Pons (tissue), 1 donor: ENCODE measurements at regions not wholly inside any gene's neighbourhood (a gene's known extent, or its start where the extent isn't known, plus 50 kb on each side); places are given as distances from the start of the nearest gene placed in this dataset.

Source experiments
- DNase-seq: peaks from one replicate; pipeline ENCODE4 v3.0.0-alpha.2; 2016; ENCODE audit warnings: low spot score

- DNase-seq = no peak
Observed at GRCh38 chr10:43972976-43973647, 324.4 kb upstream of the ZNF32 start.

DNA sequence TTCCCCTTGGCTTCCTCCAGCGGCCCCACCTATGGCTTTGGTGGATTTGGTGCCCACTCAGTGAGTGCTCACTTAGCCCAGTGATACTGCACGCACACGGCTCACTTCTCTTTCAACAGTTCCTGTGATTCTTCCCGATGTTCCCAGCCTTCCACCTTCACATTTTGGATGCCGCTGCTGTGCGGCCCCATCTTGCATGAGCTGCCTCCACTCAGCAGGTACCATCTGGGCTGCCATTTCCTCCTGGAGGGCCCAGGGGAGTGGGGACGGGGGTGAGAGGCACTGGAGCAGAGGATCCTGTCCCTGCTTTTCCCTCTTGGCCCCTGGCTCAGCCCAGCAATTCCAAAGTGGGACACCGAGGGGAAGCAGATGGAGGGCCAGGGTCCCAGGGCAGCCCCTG lies 323.3 kb upstream of the ZNF32 start:
- no peak for DNase-seq

GRCh38 chr10:43971306-43971705 lies 322.6 kb upstream of the ZNF32 start:
- DNase-seq = no peak

DNA sequence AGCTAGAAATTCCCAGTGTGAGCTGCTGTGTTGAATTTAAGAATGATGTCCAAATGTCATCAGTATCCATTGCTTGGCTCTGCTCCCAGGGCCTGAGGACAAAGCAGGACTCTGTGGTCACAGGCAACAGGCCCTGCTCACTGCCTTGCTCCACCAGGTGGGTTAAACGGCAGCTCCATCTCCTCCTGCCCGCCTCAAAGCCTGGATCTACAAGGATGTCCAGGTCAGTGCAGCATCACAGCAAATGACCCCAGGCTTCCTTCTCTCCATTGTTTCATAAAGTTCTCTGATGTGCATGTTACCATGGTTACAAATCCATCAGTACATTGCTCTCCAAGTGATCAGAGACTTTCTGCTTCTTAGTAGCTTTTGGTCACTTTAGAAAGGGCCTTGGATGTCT lies 322.0 kb upstream of the ZNF32 start:
- peak; percentile 40 for DNase-seq

- DNase-seq = no peak
Observed at GRCh38 chr10:43970018-43970698, 321.5 kb upstream of the ZNF32 start.

GRCh38 chr10:43969506-43969905 lies 320.8 kb upstream of the ZNF32 start:
- DNase-seq = no peak

DNA sequence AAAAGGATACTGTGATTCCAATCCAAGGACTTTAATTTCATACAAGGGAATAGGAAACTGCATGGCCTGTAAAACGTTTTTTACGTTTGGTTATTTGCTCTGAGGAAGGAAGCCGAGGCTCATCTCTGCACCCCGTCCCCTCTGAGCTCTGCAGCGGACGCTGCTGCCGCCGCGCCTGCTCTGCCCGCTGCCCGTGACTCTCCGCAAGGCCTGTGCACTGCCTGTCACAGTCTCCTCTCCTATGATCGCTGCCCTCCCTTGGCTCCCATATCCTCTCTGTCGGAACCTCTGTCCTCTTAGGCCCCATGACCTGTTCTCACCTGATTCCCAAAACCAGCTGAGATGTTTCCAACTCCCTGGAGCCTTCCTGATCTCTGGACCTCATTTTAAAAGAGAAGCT lies 320.3 kb upstream of the ZNF32 start:
- no peak for DNase-seq

DNA sequence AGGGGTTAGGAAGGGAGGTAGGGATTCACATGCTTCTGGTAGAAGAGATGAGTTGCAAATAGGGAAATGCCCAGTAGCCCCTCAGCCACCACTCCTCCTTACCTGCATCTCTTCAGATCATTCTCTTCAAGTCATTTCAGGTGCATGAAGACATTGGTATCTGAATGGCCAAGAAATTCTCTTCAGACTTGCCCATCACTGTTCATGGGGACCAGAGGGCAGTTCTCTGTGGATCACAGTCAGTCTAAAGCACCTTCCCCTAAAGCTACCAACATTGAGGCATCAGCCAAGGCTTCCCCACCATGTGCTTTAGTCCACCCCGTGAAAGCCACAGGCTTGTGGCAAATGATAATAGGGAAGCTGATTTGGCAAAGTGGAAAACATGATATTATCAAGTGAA lies 319.4 kb upstream of the ZNF32 start:
- DNase-seq = no peak

DNA sequence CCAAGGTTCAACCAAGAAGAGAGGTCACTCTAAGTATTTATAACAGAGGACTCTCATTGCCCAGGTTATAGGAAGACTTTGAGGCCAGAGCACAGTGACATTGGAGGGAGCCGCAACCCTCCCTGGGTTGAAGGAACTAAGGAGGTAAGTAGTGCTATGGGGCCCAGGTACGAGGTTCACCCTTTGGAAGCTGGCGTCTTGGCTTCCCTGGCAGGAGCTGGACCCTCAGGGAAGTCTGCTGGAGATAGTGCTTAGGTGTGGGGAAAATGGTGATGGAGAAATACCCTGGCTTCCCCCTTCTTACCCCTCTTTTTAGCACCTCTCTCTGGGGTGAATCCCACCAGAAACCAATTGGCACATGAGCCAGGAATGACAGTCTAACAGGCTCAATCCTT lies 317.9 kb upstream of the ZNF32 start:
- no peak for DNase-seq

GRCh38 chr10:43965918-43966570 lies 317.4 kb upstream of the ZNF32 start:
- DNase-seq = no peak

- no peak for DNase-seq
Observed at GRCh38 chr10:43965033-43965917, 316.6 kb upstream of the ZNF32 start.

- no peak for DNase-seq
Observed at GRCh38 chr10:43964486-43964885, 315.8 kb upstream of the ZNF32 start.

DNA sequence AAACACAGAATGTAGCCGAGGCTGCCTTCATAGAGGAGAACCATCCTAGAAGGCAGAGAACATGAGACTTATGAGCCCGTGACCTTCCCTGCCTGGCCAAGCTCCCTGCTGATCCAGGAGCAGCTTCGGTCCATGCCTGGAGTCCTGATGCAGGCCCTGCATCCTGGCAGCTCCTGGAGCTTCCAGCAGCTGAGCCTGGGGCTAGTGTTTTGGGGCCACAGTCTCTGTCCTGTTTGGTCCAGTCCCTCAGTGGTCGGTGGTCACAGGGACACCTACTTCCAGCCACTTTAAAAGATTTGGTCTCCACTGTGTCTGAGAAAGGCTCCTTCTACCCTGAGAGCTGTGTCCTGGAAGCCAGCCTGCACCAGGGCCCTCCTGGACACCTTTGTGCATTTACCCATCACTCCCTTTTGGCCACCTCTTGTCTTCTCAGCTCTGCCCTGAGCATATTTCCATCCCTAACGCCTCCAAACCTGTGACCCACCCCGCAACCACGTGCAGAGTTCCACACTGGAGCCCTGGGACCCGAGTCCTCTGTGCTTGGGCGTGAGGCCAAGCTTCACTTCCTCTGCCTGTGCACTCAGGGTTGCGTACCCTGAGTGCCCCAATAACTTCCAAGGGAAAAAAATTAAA lies 315.2 kb upstream of the ZNF32 start:
- peak; percentile 13 for DNase-seq

DNA sequence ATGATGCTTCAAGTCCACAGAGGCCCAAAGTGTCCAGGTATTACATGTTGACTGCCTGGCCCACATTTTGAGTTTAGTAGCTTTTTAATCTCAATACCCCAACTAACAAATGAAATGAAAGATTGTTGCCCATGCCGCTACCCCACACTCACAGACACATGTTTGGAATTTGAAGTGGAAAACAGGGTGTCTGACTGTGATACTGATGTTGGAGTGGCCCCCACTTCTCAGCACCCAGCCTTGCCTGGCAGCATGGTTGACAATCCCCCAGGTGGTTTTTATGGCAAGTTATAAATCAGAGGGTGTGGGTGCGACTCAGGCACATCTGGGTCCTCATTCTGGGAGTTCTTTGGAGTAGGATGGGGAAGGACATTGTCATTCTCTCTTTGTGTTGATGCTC lies 314.7 kb upstream of the ZNF32 start:
- no peak for DNase-seq

GRCh38 chr10:43962346-43963191 lies 313.9 kb upstream of the ZNF32 start:
- no peak for DNase-seq

DNA sequence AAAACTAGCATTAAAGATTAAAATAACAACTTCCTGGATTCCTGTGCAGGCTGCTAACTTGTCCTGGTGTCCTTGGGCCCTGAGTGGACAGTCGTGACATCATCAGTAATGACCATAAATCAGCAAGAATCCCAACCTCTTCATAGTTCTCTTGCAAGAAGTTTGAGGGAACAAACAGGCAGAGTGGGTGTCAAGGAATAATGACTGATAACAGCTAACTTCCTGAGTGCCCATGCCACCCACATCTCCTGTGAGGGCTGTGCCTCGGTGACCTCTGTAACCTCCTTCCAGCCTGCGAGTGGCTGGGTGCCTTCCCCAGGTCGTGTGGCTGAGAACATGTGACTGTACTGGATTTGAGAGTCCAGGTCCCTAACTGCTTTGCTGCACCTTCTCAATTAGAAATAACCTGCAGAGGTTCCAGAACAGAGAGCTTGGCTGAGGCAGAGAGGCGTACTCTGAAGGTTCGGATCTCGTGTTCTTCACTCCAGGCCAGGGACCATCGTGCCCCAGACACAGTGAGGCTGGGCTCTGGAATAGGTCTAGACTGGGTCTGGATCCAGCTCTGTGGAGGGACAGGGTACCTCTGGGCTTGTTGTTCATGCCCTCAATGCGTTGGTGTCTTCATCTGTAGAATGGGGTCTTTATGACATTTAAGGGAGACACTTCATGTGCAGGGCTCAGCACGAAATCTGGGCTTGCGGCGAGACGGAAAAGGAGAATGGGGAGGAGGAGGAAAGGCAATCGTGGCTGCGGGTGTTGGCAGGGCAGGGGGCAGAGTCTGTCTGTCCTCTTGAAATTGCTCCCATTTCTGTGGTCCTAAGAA lies 313.1 kb upstream of the ZNF32 start:
- DNase-seq = no peak

DNA sequence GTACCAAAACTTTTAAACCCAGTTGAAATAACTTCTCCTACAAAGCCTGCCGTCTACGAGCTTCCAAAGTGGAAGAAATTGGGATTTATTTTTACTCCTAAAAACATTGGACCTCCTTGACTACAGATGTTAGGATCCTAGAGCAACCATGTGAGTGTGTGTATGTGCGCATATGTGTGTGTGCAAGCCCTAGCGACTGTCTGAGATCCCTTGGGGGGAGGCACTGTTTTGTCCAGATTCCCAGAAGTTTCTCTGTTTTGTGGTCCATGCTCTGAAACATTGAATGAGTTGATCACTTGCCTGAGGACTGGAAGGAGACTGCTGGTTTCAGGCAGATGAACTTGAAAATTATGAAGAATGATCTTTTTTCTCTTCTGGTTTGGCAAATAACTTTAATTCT lies 312.3 kb upstream of the ZNF32 start:
- no peak for DNase-seq

- DNase-seq = no peak
Observed at GRCh38 chr10:43960477-43960876, 311.8 kb upstream of the ZNF32 start.

DNA sequence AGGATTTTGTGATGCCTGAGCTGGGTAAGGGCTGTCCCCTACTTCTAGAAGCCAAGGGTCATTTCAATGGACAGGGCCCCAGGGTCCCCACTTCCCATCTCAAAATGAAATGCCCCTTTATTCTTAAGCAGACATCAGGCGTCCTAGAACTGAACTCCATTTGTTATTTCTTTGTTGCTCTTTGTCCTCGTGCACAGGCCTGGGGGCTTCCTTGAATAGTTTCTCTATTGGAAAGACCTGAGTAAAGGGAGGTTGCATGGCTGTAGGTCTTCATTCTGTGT lies 311.4 kb upstream of the ZNF32 start:
- DNase-seq = no peak

- DNase-seq = no peak
Observed at GRCh38 chr10:43959364-43960134, 310.9 kb upstream of the ZNF32 start.
